WTC11 (cell line): ENCODE measurements at regions not wholly inside any gene's neighbourhood (a gene's known extent, or its start where the extent isn't known, plus 50 kb on each side); places are given as distances from the start of the nearest gene placed in this dataset.

ENCODE experiments used
- ATAC-seq: fragments of 200-7000 bp; cut with Tn5 transposase; 2 replicates; pipeline ENCODE4 v1.10.0; 2021; ENCODE audit warnings: mild to moderate bottlenecking, moderate library complexity
- CTCF ChIA-PET: fragments of 300-600 bp; sonication (Branson Sonifier 250); formaldehyde crosslinking; loops from one replicate; lab custom pipeline; 2021; ENCODE audit warnings: antibody characterized with exemption; lab: Charles Lee
- POLR2A ChIA-PET: fragments of 350-600 bp; sonication (Branson Sonifier 250); formaldehyde crosslinking; loops from one replicate; lab custom pipeline; 2021; ENCODE audit warnings: antibody characterized with exemption; lab: Charles Lee
- DNase-seq: peaks from one replicate; pipeline ENCODE4 v3.0.0; 2021; ENCODE audit warnings: low spot score
- H3K27ac Mint-ChIP-seq: 2 replicates; pipeline ENCODE4 v1.8.0; 2021; ENCODE audit warnings: mixed read lengths
- H3K27me3 Mint-ChIP-seq: 2 replicates; pipeline ENCODE4 v1.8.0; 2021; ENCODE audit warnings: low read depth, mild to moderate bottlenecking, moderate library complexity, mixed read lengths
- H3K36me3 Mint-ChIP-seq: 2 replicates; pipeline ENCODE4 v1.8.0; 2021; ENCODE audit warnings: mixed read lengths
- H3K4me1 Mint-ChIP-seq: 2 replicates; pipeline ENCODE4 v1.8.0; 2022; ENCODE audit warnings: mixed read lengths
- H3K4me3 Mint-ChIP-seq: 2 replicates; pipeline ENCODE4 v1.8.0; 2021; ENCODE audit warnings: mild to moderate bottlenecking, moderate library complexity, mixed read lengths
- H3K9me3 Mint-ChIP-seq: 2 replicates; pipeline ENCODE4 v1.8.0; 2021; ENCODE audit warnings: mixed read lengths
- ARID4B ChIP-seq: sonication (generic); formaldehyde crosslinking; IDR thresholded peaks from 2 replicates; pipeline ENCODE4 v1.8.0; 2023; ENCODE audit warnings: missing genetic modification reagents, mild to moderate bottlenecking, borderline replicate concordance
- CREB1 ChIP-seq: sonication (generic); formaldehyde crosslinking; IDR thresholded peaks from 2 replicates; pipeline ENCODE4 v1.8.0; 2023; ENCODE audit warnings: mild to moderate bottlenecking, missing genetic modification reagents
- E2F5 ChIP-seq: sonication (generic); formaldehyde crosslinking; IDR thresholded peaks from 2 replicates; pipeline ENCODE4 v1.8.1; 2022; ENCODE audit warnings: mild to moderate bottlenecking, moderate library complexity, missing genetic modification reagents
- ETV6 ChIP-seq: sonication (generic); formaldehyde crosslinking; IDR thresholded peaks from 2 replicates; pipeline ENCODE4 v1.8.1; 2022; ENCODE audit warnings: mild to moderate bottlenecking, missing genetic modification reagents
- FOXP1 ChIP-seq: sonication (generic); formaldehyde crosslinking; IDR thresholded peaks from 2 replicates; pipeline ENCODE4 v1.8.0; 2022; ENCODE audit warnings: missing genetic modification reagents, mild to moderate bottlenecking, moderate library complexity, borderline replicate concordance
- GABPB1 ChIP-seq: sonication (generic); formaldehyde crosslinking; IDR thresholded peaks from 2 replicates; pipeline ENCODE4 v1.8.1; 2023; ENCODE audit warnings: mild to moderate bottlenecking, missing genetic modification reagents
- HMGXB4 ChIP-seq: sonication (generic); formaldehyde crosslinking; IDR thresholded peaks from 2 replicates; pipeline ENCODE4 v1.8.1; 2023; ENCODE audit warnings: mild to moderate bottlenecking, moderate library complexity, missing genetic modification reagents
- KAT7 ChIP-seq: sonication (generic); formaldehyde crosslinking; IDR thresholded peaks from 2 replicates; pipeline ENCODE4 v1.8.1; 2023; ENCODE audit warnings: missing genetic modification reagents, mild to moderate bottlenecking, borderline replicate concordance
- NFATC4 ChIP-seq: fragments of 250-450 bp; sonication (Bioruptor Pico); IDR thresholded peaks from 2 replicates; pipeline ENCODE4 v1.9.0; 2021; ENCODE audit warnings: mild to moderate bottlenecking
- NFE2L1 ChIP-seq: sonication (generic); formaldehyde crosslinking; IDR thresholded peaks from 2 replicates; pipeline ENCODE4 v1.8.1; 2023; ENCODE audit warnings: missing genetic modification reagents
- NR3C1 ChIP-seq: sonication (generic); formaldehyde crosslinking; conservative IDR thresholded peaks from 2 replicates; pipeline ENCODE4 v1.8.1; 2023; ENCODE audit warnings: low read depth, mild to moderate bottlenecking, missing genetic modification reagents
- RELA ChIP-seq: sonication (generic); formaldehyde crosslinking; IDR thresholded peaks from 2 replicates; pipeline ENCODE4 v1.8.1; 2022; ENCODE audit warnings: missing genetic modification reagents, mild to moderate bottlenecking, borderline replicate concordance
- ZNF423 ChIP-seq: fragments of 250-450 bp; sonication (Bioruptor Pico); IDR thresholded peaks from 2 replicates; pipeline ENCODE4 v2.1.2; 2022; ENCODE audit warnings: mild to moderate bottlenecking, moderate library complexity
- ZNF532 ChIP-seq: fragments of 250-450 bp; sonication (Bioruptor Pico); IDR thresholded peaks from 2 replicates; pipeline ENCODE4 v1.9.0; 2021; ENCODE audit warnings: mild to moderate bottlenecking, borderline replicate concordance
- TF ChIP-seq, protein P1 (sequence below): fragments of 250-450 bp; sonication (Bioruptor Pico); IDR thresholded peaks from 2 replicates; pipeline ENCODE4 v1.8.0; 2021; ENCODE audit warnings: mild to moderate bottlenecking
- TF ChIP-seq, protein P2 (sequence below): sonication (generic); formaldehyde crosslinking; IDR thresholded peaks from 2 replicates; pipeline ENCODE4 v1.8.1; 2022; ENCODE audit warnings: low read depth, mild to moderate bottlenecking, moderate library complexity, missing genetic modification reagents, borderline replicate concordance
- TF ChIP-seq, protein P3 (sequence below): sonication (generic); formaldehyde crosslinking; IDR thresholded peaks from 2 replicates; pipeline ENCODE4 v1.8.1; 2023; ENCODE audit warnings: mild to moderate bottlenecking, missing genetic modification reagents

- Mint-ChIP-seq H3K27me3 (no peaks in the 10 kb centered on the region), H3K27ac (no peak overlapping the region), H3K4me1 (no peaks in the 10 kb centered on the region), H3K9me3 (no peaks in the 10 kb centered on the region), H3K4me3 (no peak overlapping the region), H3K36me3 (no peaks in the 10 kb centered on the region)
- ChIA-PET CTCF (no interaction called here), POLR2A (no interaction called here)
- no peak; the same call in 1 of the 2 replicates for ATAC-seq
- DNase-seq, result no peak
- TF ChIP-seq CREB1 (no peak), ZNF423 (CRISPR knock-in tag) (no peak), E2F5 (no peak), GABPB1 (no peak), HMGXB4 (CRISPR knock-in tag) (no peak), ZNF532 (CRISPR knock-in tag) (no peak), RELA (CRISPR knock-in tag) (no peak)
- TF ChIP-seq, protein P1, sequence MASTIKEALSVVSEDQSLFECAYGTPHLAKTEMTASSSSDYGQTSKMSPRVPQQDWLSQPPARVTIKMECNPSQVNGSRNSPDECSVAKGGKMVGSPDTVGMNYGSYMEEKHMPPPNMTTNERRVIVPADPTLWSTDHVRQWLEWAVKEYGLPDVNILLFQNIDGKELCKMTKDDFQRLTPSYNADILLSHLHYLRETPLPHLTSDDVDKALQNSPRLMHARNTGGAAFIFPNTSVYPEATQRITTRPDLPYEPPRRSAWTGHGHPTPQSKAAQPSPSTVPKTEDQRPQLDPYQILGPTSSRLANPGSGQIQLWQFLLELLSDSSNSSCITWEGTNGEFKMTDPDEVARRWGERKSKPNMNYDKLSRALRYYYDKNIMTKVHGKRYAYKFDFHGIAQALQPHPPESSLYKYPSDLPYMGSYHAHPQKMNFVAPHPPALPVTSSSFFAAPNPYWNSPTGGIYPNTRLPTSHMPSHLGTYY (CRISPR knock-in tag), result no peak
Measured at GRCh38 chr12:84174115-84174514, 738.5 kb downstream of the SLC6A15 start.

DNA sequence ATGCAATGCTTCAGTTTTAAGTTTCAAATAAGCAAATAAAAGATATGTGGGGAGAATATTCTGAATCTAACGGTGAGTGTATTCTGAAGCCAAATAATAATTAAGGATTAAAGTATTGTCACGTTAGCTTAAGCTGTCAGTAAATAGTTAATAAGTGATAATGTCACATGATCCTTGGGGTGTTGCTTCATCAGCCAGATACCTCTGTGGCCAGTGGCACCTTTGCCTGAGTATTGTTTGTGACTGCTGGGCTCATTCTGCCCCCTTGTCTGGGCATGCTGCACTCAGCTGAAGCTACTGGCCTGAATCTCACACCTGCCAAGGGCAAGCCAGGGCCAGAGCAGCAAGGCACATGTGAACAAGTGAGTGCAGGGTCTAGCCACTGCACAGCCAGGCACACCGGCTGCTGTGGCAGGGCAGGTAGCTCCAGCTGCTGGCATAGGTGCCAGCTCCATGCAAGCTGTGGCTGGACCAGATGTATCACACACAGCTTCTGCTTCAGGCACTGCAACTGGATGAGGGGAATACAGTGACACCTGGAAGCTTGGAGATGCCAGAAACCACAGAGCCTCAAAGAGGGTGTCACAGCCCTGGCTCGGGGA lies 739.7 kb downstream of the SLC6A15 start:
- ChIA-PET POLR2A (no interaction called here), CTCF (interaction anchor here (0.6 kb wide), 1 partner anchor 71 kb away, joined by 3 read pairs; no protein-coding TSS in a partner anchor)
- no peak overlapping the region for H3K27ac Mint-ChIP-seq
- H3K9me3 Mint-ChIP-seq, result no peaks in the 10 kb centered on the region
- DNase-seq, result no peak
- no peak for ATAC-seq
- no peak overlapping the region for H3K4me3 Mint-ChIP-seq
- H3K36me3 Mint-ChIP-seq, result no peaks in the 10 kb centered on the region
- H3K4me1 Mint-ChIP-seq, result no peaks in the 10 kb centered on the region
- no peaks in the 10 kb centered on the region for H3K27me3 Mint-ChIP-seq
- TF ChIP-seq NR3C1 (CRISPR knock-in tag), result no peak
- no peak for TF ChIP-seq FOXP1 (CRISPR knock-in tag)
- TF ChIP-seq, protein P2, sequence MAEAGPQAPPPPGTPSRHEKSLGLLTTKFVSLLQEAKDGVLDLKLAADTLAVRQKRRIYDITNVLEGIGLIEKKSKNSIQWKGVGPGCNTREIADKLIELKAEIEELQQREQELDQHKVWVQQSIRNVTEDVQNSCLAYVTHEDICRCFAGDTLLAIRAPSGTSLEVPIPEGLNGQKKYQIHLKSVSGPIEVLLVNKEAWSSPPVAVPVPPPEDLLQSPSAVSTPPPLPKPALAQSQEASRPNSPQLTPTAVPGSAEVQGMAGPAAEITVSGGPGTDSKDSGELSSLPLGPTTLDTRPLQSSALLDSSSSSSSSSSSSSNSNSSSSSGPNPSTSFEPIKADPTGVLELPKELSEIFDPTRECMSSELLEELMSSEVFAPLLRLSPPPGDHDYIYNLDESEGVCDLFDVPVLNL (CRISPR knock-in tag), result no peak
- no peak for TF ChIP-seq ETV6 (CRISPR knock-in tag)
- TF ChIP-seq KAT7 (CRISPR knock-in tag), result no peak
- no peak for TF ChIP-seq NFATC4
- no peak for TF ChIP-seq ARID4B
- no peak for TF ChIP-seq CREB1
- TF ChIP-seq NFE2L1 (CRISPR knock-in tag), result no peak
- TF ChIP-seq, protein P3, sequence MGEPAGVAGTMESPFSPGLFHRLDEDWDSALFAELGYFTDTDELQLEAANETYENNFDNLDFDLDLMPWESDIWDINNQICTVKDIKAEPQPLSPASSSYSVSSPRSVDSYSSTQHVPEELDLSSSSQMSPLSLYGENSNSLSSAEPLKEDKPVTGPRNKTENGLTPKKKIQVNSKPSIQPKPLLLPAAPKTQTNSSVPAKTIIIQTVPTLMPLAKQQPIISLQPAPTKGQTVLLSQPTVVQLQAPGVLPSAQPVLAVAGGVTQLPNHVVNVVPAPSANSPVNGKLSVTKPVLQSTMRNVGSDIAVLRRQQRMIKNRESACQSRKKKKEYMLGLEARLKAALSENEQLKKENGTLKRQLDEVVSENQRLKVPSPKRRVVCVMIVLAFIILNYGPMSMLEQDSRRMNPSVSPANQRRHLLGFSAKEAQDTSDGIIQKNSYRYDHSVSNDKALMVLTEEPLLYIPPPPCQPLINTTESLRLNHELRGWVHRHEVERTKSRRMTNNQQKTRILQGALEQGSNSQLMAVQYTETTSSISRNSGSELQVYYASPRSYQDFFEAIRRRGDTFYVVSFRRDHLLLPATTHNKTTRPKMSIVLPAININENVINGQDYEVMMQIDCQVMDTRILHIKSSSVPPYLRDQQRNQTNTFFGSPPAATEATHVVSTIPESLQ, result no peak
